Lower leg skin (tissue), 3 donors: ENCODE measurements at regions not wholly inside any gene's neighbourhood (a gene's known extent, or its start where the extent isn't known, plus 50 kb on each side); places are given as distances from the start of the nearest gene placed in this dataset.

Experiments used
- POLR2A ChIP-seq, 2 donors: fragments of 450-650 bp; IDR thresholded peaks; one replicate each; pipeline ENCODE4 v1.6.1; 2016 to 2017; ENCODE audit warnings: antibody characterized with exemption in 2 of 2, mild to moderate bottlenecking in 1 of 2, moderate library complexity in 1 of 2
- TF ChIP-seq, protein P1 (sequence below), 3 donors: fragments of 450-650 bp; IDR thresholded peaks; one replicate each; pipeline ENCODE4 v1.5.1; 2016; ENCODE audit warnings: antibody characterized with exemption in 3 of 3, mild to moderate bottlenecking in 3 of 3, moderate library complexity in 2 of 3

DNA sequence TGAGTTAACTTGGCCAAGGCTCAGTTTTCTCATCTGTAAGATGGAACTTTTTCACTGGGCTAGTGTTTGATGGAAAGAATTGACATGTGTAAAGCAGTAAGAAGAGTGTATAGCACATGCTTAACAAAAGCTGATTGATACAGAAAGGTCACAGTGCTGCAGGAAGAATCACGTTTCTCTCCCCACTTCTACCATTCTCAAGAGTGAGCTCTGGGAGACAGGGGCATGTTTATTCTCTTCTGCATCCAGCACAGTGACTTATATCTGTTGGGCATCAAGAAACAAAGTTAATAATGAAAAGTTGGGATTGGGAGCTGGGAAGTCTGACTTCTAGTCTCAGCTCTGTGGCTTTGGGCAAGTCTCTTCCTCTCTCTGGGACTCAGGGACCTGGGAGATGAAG is 55.3 kb downstream of the IRX3 start:
- no peak for TF ChIP-seq POLR2A (IDR thresholded peaks at IDR 0.05)
- TF ChIP-seq, protein P1, sequence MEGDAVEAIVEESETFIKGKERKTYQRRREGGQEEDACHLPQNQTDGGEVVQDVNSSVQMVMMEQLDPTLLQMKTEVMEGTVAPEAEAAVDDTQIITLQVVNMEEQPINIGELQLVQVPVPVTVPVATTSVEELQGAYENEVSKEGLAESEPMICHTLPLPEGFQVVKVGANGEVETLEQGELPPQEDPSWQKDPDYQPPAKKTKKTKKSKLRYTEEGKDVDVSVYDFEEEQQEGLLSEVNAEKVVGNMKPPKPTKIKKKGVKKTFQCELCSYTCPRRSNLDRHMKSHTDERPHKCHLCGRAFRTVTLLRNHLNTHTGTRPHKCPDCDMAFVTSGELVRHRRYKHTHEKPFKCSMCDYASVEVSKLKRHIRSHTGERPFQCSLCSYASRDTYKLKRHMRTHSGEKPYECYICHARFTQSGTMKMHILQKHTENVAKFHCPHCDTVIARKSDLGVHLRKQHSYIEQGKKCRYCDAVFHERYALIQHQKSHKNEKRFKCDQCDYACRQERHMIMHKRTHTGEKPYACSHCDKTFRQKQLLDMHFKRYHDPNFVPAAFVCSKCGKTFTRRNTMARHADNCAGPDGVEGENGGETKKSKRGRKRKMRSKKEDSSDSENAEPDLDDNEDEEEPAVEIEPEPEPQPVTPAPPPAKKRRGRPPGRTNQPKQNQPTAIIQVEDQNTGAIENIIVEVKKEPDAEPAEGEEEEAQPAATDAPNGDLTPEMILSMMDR (IDR thresholded peaks at IDR 0.05): no peak
